ENCODE measurements at regions not wholly inside any gene's neighbourhood (a gene's known extent, or its start where the extent isn't known, plus 50 kb on each side); places are given as distances from the start of the nearest gene placed in this dataset.
A peak's percentile ranks its signal among the peaks of the same experiment; 100 is the strongest.

- no peak for DNase-seq (ENCODE audit: low read depth in 2 of 2)
Observed at GRCh38 chr2:9681427-9681817, 50.6 kb upstream of the YWHAQ start.

GRCh38 chr2:9685637-9686036 lies 54.8 kb upstream of the YWHAQ start:
- DNase-seq (ENCODE audit: low read depth in 2 of 2): no peak

- DNase-seq (ENCODE audit: low read depth in 2 of 2): no peak
Observed at GRCh38 chr2:9686061-9686460, 55.3 kb upstream of the YWHAQ start.

- no peak for DNase-seq (ENCODE audit: low read depth in 2 of 2)
Observed at GRCh38 chr2:9690252-9690651, 59.5 kb upstream of the YWHAQ start.

GRCh38 chr2:9690716-9691498 lies 60.1 kb upstream of the YWHAQ start:
- DNase-seq (ENCODE audit: low read depth in 2 of 2): no peak

- DNase-seq (ENCODE audit: low read depth in 2 of 2): no peak
Observed at GRCh38 chr2:9692456-9693195, 61.8 kb upstream of the YWHAQ start.

GRCh38 chr2:9693196-9693491 lies 62.3 kb upstream of the YWHAQ start:
- no peak for DNase-seq (ENCODE audit: low read depth in 2 of 2)

- DNase-seq (ENCODE audit: low read depth in 2 of 2): no peak
Observed at GRCh38 chr2:9693646-9694045, 62.8 kb upstream of the YWHAQ start.

- DNase-seq (ENCODE audit: low read depth in 2 of 2): no peak
Observed at GRCh38 chr2:9694661-9695234, 64.0 kb upstream of the YWHAQ start.

GRCh38 chr2:9695941-9696340 lies 65.1 kb upstream of the YWHAQ start:
- DNase-seq (ENCODE audit: low read depth in 2 of 2): no peak

GRCh38 chr2:9696731-9697130 lies 65.9 kb upstream of the YWHAQ start:
- DNase-seq (ENCODE audit: low read depth in 2 of 2): no peak

- no peak for DNase-seq (ENCODE audit: low read depth in 2 of 2)
Observed at GRCh38 chr2:9697909-9698308, 67.1 kb upstream of the YWHAQ start.

GRCh38 chr2:9699139-9700108 lies 68.6 kb upstream of the YWHAQ start:
- DNase-seq (ENCODE audit: low read depth in 2 of 2): no peak

GRCh38 chr2:9700109-9700495 lies 69.3 kb upstream of the YWHAQ start:
- no peak for DNase-seq (ENCODE audit: low read depth in 2 of 2)

- DNase-seq (ENCODE audit: low read depth in 2 of 2): no peak
Observed at GRCh38 chr2:9702604-9703084, 71.8 kb upstream of the YWHAQ start.

GRCh38 chr2:9703085-9703678 lies 72.4 kb upstream of the YWHAQ start:
- peak; percentile 73 to 78 for DNase-seq (ENCODE audit: low read depth in 2 of 2)

GRCh38 chr2:9703701-9704221 lies 73.0 kb upstream of the YWHAQ start:
- no peak for DNase-seq (ENCODE audit: low read depth in 2 of 2)

GRCh38 chr2:9704600-9704999 lies 73.8 kb upstream of the YWHAQ start:
- no peak for DNase-seq (ENCODE audit: low read depth in 2 of 2)

- no peak for DNase-seq (ENCODE audit: low read depth in 2 of 2)
Observed at GRCh38 chr2:9705196-9705595, 74.4 kb upstream of the YWHAQ start.

GRCh38 chr2:9707008-9707407 lies 76.2 kb upstream of the YWHAQ start:
- no peak for DNase-seq (ENCODE audit: low read depth in 2 of 2)

GRCh38 chr2:9707611-9708160 lies 76.9 kb upstream of the YWHAQ start:
- no peak for DNase-seq (ENCODE audit: low read depth in 2 of 2)

Measured in stimulated activated CD4-positive, alpha-beta T cell treated with anti-CD3 and anti-CD28 coated beads, Interleukin-4, amount 100 ng/mL, for 48 hours (primary cell).